Small intestine (tissue), 7 donors: ENCODE measurements at regions not wholly inside any gene's neighbourhood (a gene's known extent, or its start where the extent isn't known, plus 50 kb on each side); places are given as distances from the start of the nearest gene placed in this dataset.
"Not testable (repeated sequence)": the region's sequence is repeated elsewhere in the genome, so short reads cannot be mapped to it uniquely, and the experiment has no call there.

Source experiments
- DNase-seq, 2 donors: peaks; one replicate each; pipeline versions ENCODE4 v3.0.0 to v3.0.0-alpha.2; 2013
- FAIRE-seq: peaks from 2 replicates; lab custom pipeline; 2012; peaks lifted over from hg19 to GRCh38; lab: Jason Lieb, UNC
- H3K27ac ChIP-seq, 3 donors: one replicate each; pipeline ENCODE4 v1.5.1; 2013; ENCODE audit warnings: low read length in 2 of 3, mild to moderate bottlenecking in 2 of 3, control low read depth in 1 of 3, inconsistent platforms in 1 of 3, low read depth in 1 of 3, moderate library complexity in 1 of 3
- H3K27me3 ChIP-seq, 3 donors: one replicate each; pipeline ENCODE4 v1.6.1; 2013; ENCODE audit warnings: low read length in 3 of 3, inconsistent platforms in 1 of 3; ENCODE audit not compliant: control insufficient read depth in 3 of 3, insufficient read depth in 3 of 3
- H3K36me3 ChIP-seq, 3 donors: one replicate each; pipeline ENCODE4 v1.6.1; 2013; ENCODE audit warnings: low read length in 3 of 3, inconsistent platforms in 1 of 3, low read depth in 1 of 3, mild to moderate bottlenecking in 1 of 3, moderate library complexity in 1 of 3; ENCODE audit not compliant: control insufficient read depth in 3 of 3, insufficient read depth in 2 of 3
- H3K4me1 ChIP-seq, 3 donors: one replicate each; pipeline ENCODE4 v1.6.1; 2013; ENCODE audit warnings: low read length in 2 of 3, inconsistent platforms in 1 of 3, low read depth in 1 of 3, mild to moderate bottlenecking in 1 of 3, moderate library complexity in 1 of 3; ENCODE audit not compliant: control insufficient read depth in 3 of 3, insufficient read depth in 2 of 3
- H3K4me3 ChIP-seq, 3 donors: one replicate each; pipeline ENCODE4 v1.5.1; 2013; ENCODE audit warnings: low read length in 3 of 3, control low read depth in 1 of 3, inconsistent platforms in 1 of 3, low read depth in 1 of 3, mild to moderate bottlenecking in 1 of 3, moderate library complexity in 1 of 3
- H3K9me3 ChIP-seq, 2 donors: one replicate each; pipeline ENCODE4 v1.6.1; 2013; ENCODE audit warnings: low read depth in 1 of 2, low read length in 1 of 2; ENCODE audit not compliant: control insufficient read depth in 2 of 2, insufficient read depth in 1 of 2
- WGBS, 3 donors: extraction: QIAGEN DNeasy Blood & Tissue Kit; methylation state at CpG; one replicate each; pipeline ENCODE4 v1.1.7; 2013; 5-methylcytosine and 5-hydroxymethylcytosine counted together
- donor health status: healthy with polysubstance abuse.
- donor health status: control.
- donor health status: control.
- donor health status: Bipolar disorder and iron deficiency.
- donor health status: healthy.

- FAIRE-seq, result no peak
- 23 to 28% (median 27%) methylated on average over 15 of the region's 15 CpGs for WGBS, 3 donors
- H3K27me3 ChIP-seq, result no peaks in the 10 kb centered on the region
- DNase-seq, result peak; percentile 30 to 37
- no peak overlapping the region for H3K27ac ChIP-seq
- no peaks in the 10 kb centered on the region for H3K4me1 ChIP-seq
- H3K4me3 ChIP-seq, result no peak overlapping the region
- H3K9me3 ChIP-seq, result no peaks in the 10 kb centered on the region
- H3K36me3 ChIP-seq, result no peaks in the 10 kb centered on the region
Measured at GRCh38 chr11:31958076-31958735, 132.7 kb upstream of the RCN1 start.

GRCh38 chr11:31957674-31958073 lies 133.2 kb upstream of the RCN1 start:
- no peaks in the 10 kb centered on the region for H3K27me3 ChIP-seq
- no peak overlapping the region for H3K4me3 ChIP-seq
- H3K27ac ChIP-seq, result no peak overlapping the region
- DNase-seq, result no peak
- H3K36me3 ChIP-seq, result no peaks in the 10 kb centered on the region
- no peaks in the 10 kb centered on the region for H3K9me3 ChIP-seq
- no peaks in the 10 kb centered on the region for H3K4me1 ChIP-seq
- no peak for FAIRE-seq
- WGBS, 3 donors, result 68 to 77% (median 73%) methylated on average over 7 of the region's 7 CpGs

GRCh38 chr11:31956310-31956709 lies 134.6 kb upstream of the RCN1 start:
- no peak for DNase-seq
- no peak overlapping the region for H3K27ac ChIP-seq
- no peak overlapping the region for H3K4me3 ChIP-seq
- H3K36me3 ChIP-seq, result no peaks in the 10 kb centered on the region
- no peaks in the 10 kb centered on the region for H3K27me3 ChIP-seq
- H3K4me1 ChIP-seq, result no peaks in the 10 kb centered on the region
- H3K9me3 ChIP-seq, result no peaks in the 10 kb centered on the region
- 66 to 83% (median 81%) methylated on average over 3 of the region's 3 CpGs for WGBS, 3 donors
- FAIRE-seq, result no peak

DNA sequence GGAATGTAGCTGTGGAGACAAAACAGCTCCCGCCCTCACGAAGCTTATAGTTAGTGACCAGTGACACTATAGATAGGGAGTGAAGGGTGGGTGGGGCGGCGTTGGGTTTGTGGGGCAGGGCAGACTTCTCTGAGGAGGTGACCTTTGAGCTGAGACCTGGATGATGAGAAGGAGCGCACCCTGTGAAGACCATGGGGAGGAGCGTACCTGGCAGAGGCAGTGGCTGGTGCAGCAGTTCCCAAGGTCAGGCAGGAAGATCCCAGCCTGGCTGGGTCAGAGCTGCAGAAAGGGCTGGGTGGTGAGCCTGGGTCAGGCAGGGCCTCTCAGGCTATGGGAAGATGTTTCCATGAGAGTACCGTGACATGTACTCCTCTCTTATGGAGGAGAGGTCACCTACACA lies 135.0 kb upstream of the RCN1 start:
- Histone ChIP-seq H3K36me3 (no peaks in the 10 kb centered on the region), H3K4me1 (no peaks in the 10 kb centered on the region), H3K27me3 (no peaks in the 10 kb centered on the region), H3K4me3 (no peak overlapping the region), H3K27ac (no peak overlapping the region), H3K9me3 (no peaks in the 10 kb centered on the region)
- WGBS, 3 donors, result 47 to 79% (median 63%) methylated on average over 7 of the region's 7 CpGs
- FAIRE-seq (no peak), DNase-seq (peak in 1 of 2 donors; percentile 17)

DNA sequence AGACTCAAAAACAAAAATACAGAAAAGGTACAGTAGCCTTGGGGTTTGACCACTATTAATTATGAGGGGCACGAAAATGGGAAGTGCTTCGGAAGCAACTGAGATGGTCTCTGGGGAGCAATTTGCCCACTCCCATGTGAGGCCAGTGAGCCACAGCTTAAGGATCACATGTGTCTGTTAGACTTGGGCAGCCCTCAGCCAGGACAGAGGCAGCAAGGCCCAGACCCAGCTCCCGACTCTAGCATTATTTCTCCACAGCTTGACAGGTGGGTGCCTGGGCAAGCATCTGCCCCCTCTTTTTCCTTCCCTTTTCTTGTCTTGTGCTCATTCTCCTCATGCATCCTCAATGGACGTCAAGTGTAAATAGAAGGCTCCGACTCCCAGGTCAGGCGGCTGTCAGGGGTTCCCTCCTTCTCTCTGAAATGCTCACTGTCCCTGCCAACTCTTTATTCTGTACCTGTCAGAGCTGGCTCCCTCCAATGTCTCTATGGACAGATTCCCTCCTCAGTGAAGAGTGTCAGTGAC lies 137.0 kb upstream of the RCN1 start:
- Histone ChIP-seq H3K9me3 (no peaks in the 10 kb centered on the region), H3K36me3 (no peaks in the 10 kb centered on the region), H3K27ac (no peak overlapping the region), H3K4me1 (no peaks in the 10 kb centered on the region), H3K27me3 (no peaks in the 10 kb centered on the region), H3K4me3 (no peak overlapping the region)
- FAIRE-seq, result no peak
- WGBS, 3 donors, result 66 to 70% (median 69%) methylated on average over 6 of the region's 6 CpGs
- DNase-seq, result no peak

- H3K27ac ChIP-seq, H3K36me3 ChIP-seq, H3K4me1 ChIP-seq, FAIRE-seq, DNase-seq, H3K27me3 ChIP-seq, H3K9me3 ChIP-seq, H3K4me3 ChIP-seq: not testable (repeated sequence)
Measured at GRCh38 chr11:31949733-31950200, 138.6 kb upstream of the PAX6 start.

DNA sequence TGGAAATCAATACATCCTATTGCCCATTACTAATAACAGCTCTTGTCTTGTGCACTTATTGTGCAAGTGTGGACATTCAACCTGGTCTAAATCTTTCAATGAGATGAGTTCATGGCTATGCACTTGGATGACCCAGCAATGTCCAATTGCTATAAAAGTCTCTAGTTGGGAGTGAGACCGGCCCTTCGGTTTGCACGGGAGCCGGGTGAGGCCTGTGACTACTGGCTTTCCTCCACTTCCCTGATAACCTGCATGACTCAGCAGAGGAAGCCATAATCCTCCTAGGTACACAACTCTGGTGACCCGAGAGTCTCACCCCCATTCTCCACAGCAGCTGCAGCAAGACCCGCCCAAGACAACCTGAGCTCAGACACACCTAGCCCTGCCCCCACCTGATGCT lies 135.9 kb upstream of the PAX6 start:
- no peak for FAIRE-seq
- H3K36me3 ChIP-seq, result no peaks in the 10 kb centered on the region
- H3K4me1 ChIP-seq, result no peaks in the 10 kb centered on the region
- H3K4me3 ChIP-seq, result no peak overlapping the region
- H3K27me3 ChIP-seq, result no peaks in the 10 kb centered on the region
- H3K27ac ChIP-seq, result no peak overlapping the region
- no peaks in the 10 kb centered on the region for H3K9me3 ChIP-seq
- 36 to 72% (median 68%) methylated on average over 6 of the region's 6 CpGs for WGBS, 3 donors
- DNase-seq, result no peak

- FAIRE-seq, result no peak
- Histone ChIP-seq H3K36me3 (no peaks in the 10 kb centered on the region), H3K27me3 (no peaks in the 10 kb centered on the region), H3K4me1 (no peaks in the 10 kb centered on the region), H3K9me3 (no peaks in the 10 kb centered on the region), H3K27ac (no peak overlapping the region), H3K4me3 (no peak overlapping the region)
- 19 to 42% (median 35%) methylated on average over 2 of the region's 2 CpGs for WGBS, 3 donors
- no peak for DNase-seq
Measured at GRCh38 chr11:31943056-31943780, 132.1 kb upstream of the PAX6 start.
